ENCODE measurements at regions not wholly inside any gene's neighbourhood (a gene's known extent, or its start where the extent isn't known, plus 50 kb on each side); places are given as distances from the start of the nearest gene placed in this dataset.
"Not testable (repeated sequence)": the region's sequence is repeated elsewhere in the genome, so short reads cannot be mapped to it uniquely, and the experiment has no call there.

DNA sequence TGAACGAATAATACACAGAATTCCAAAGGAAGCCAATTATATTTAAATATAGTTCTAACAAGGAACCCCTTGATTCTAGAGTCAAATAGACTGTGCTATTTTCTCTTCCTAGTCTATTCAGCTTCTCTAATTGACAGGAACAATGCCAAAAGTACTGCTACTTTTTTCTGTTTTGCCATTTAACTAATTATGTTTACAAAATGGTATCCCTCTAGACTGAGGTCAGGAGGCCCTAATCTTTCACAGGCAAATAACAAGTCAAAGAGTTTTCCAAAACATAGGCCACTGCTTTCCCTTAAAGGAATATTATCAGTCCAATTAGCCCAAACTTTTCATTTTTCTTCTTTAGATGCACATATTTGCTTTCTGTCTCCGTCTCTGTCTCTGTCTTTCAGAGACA lies 539.3 kb downstream of the RFPL4B start:
- DNase-seq (ENCODE audit: insufficient read length, low spot score) (no peak), FAIRE-seq (no peak)
- no peak for TF ChIP-seq POLR2A (IDR thresholded peaks at IDR 0.05; ENCODE audit: low read depth, low read length)

- not testable (repeated sequence) for FAIRE-seq; DNase-seq (ENCODE audit: insufficient read length, low spot score)
Measured at GRCh38 chr6:112887424-112887823, 540.3 kb downstream of the RFPL4B start.

DNA sequence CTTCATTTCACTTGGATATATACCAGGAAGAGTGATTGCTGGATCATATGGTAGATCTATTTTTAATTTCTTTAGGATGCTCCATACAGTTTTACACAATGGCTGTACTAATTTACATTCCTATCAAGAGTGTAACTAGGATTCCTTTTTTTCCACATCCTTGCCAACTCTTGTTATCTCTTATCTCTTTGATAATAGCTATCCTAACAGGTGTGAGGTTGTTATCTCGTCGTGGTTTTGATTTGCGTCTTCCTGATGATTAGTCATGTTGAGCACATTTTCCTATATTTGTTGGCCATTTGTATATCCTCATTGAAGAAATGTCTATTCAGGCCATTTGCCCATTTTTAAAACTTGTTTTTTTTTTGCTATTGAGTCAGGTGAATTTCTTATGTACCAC lies 552.4 kb downstream of the RFPL4B start:
- DNase-seq (ENCODE audit: insufficient read length, low spot score), result no peak
- no peak for FAIRE-seq
- TF ChIP-seq POLR2A (IDR thresholded peaks at IDR 0.05; ENCODE audit: low read depth, low read length), result no peak

GRCh38 chr6:112903361-112903760 lies 556.2 kb downstream of the RFPL4B start:
- no peak for TF ChIP-seq POLR2A (IDR thresholded peaks at IDR 0.05; ENCODE audit: low read depth, low read length)
- FAIRE-seq (no peak), DNase-seq (ENCODE audit: insufficient read length, low spot score) (no peak)

- FAIRE-seq, result no peak
- DNase-seq (ENCODE audit: insufficient read length, low spot score), result no peak
- TF ChIP-seq POLR2A (IDR thresholded peaks at IDR 0.05; ENCODE audit: low read depth, low read length), result no peak
Measured at GRCh38 chr6:112906726-112907125, 559.6 kb downstream of the RFPL4B start.

DNA sequence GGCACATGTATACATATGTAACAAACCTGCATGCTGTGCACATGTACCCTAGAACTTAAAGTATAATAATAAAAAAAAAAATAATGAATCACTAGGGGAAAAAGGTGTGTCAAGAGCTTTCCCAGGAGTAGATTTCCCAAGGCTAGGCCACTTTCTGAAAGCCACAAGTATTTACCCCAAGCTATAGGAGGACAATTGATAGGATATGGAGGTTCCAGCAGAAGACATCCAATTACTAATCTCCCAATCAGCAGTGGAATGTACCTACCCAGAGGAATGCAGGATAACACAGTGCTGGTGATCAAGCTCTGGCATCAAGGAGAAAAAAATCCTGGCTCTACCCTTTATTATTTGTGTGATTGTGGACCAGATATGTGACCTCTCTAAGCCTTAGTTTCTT lies 562.7 kb downstream of the RFPL4B start:
- TF ChIP-seq POLR2A (IDR thresholded peaks at IDR 0.05; ENCODE audit: low read depth, low read length), result no peak
- FAIRE-seq (no peak), DNase-seq (ENCODE audit: insufficient read length, low spot score) (no peak)

DNA sequence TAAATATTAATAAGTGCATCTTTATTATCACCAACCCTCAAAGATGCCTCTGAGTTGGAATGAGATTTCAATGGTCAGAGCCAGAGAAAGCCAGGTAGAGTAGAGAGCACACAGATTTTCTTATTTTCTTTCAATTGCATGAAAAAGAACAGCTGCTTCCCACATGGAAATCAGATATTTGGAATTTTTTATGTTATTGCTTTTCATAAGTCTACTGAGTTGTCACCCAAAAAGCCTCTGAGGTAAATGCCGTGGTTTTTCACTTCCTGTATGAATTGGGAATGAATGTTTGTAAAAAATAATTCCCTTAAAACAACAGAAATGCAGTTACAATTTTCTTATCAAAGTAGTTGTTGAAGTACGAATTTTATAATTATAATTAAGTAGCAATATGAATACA lies 563.1 kb downstream of the RFPL4B start:
- DNase-seq (ENCODE audit: insufficient read length, low spot score) (no peak), FAIRE-seq (no peak)

DNA sequence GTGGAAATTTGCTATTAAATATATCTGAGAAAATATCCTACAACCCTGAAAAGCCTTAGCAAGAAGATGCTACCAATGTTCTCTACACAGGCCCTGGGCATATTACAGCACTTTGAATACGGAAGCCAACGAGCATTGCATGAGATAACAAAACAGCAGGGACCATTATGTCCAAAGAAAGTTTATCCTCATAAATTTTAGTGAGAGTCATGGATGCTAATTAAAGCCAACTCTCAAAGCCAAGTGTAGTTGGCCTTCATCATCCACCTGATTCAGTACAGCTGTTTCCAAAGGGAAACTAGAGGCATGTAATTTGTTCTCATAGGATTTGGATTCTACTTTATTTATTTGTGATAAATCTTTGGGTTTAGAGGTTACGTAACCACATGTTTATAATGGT lies 564.8 kb downstream of the RFPL4B start:
- no peak for DNase-seq (ENCODE audit: insufficient read length, low spot score)
- no peak for FAIRE-seq

More for the DNA sequence above, 563.1 kb downstream of the RFPL4B start:
- no peak for TF ChIP-seq POLR2A (IDR thresholded peaks at IDR 0.05; ENCODE audit: low read depth, low read length)

DNA sequence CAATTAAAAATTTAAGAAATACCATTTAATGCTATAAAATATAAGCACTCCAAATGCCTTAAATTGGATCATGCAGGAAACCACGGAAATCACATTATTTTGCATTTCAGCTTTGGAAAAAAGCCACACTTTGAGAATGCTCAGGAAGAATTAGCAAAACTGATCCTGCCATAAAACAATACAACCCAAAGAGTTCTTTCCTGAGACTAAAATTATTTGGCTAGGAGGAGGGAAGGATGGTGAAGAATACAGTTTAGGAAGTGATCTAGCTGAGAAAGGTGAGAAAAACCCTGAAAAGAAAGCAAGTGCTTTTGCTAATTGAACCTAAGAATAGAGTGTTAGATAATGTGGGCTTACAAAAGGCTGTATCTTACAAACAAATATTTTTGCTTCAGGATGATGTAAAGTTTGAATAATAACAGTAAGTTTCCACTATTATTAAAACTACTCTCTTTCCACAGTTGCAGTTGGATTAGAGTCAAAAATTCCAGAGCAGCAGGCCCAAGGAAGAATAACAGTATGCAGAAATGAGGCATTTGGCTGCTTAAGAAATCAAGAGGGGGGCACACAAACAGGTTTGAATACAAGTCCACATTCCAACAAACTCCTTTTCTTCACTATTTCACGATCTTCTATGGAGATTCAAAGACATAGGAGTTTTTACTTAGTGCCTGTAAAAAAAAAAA lies 565.4 kb downstream of the RFPL4B start:
- DNase-seq (ENCODE audit: insufficient read length, low spot score) (no peak), FAIRE-seq (no peak)
- TF ChIP-seq POLR2A (IDR thresholded peaks at IDR 0.05; ENCODE audit: low read depth, low read length), result no peak

More for the DNA sequence above, 564.8 kb downstream of the RFPL4B start:
- no peak for TF ChIP-seq POLR2A (IDR thresholded peaks at IDR 0.05; ENCODE audit: low read depth, low read length)

GRCh38 chr6:112919744-112920143 lies 572.6 kb downstream of the RFPL4B start:
- DNase-seq (ENCODE audit: insufficient read length, low spot score); FAIRE-seq: not testable (repeated sequence)

DNA sequence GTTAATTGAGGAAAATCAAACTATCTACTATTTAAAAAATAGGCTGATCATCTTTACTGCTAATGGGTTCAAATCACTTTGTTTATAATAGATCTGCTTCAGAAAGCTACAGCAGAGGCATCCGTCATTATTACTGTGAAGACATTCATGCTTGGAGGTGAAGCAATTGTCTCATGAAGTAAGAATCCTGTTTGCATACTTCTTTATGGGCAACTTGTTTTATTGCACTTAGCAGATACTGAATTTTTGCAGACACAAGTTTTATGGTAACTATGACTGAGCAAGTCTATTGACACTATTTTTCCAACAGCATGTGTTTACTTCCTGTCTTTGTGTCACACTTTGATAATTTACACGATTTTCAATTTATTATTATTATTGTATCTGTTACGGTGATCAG lies 573.9 kb downstream of the RFPL4B start:
- no peak for FAIRE-seq
- no peak for DNase-seq (ENCODE audit: insufficient read length, low spot score)
- no peak for TF ChIP-seq POLR2A (IDR thresholded peaks at IDR 0.05; ENCODE audit: low read depth, low read length)

GRCh38 chr6:112923940-112924587 lies 576.9 kb downstream of the RFPL4B start:
- TF ChIP-seq POLR2A (IDR thresholded peaks at IDR 0.05; ENCODE audit: low read depth, low read length), result no peak
- DNase-seq (ENCODE audit: insufficient read length, low spot score) (no peak), FAIRE-seq (no peak)

DNA sequence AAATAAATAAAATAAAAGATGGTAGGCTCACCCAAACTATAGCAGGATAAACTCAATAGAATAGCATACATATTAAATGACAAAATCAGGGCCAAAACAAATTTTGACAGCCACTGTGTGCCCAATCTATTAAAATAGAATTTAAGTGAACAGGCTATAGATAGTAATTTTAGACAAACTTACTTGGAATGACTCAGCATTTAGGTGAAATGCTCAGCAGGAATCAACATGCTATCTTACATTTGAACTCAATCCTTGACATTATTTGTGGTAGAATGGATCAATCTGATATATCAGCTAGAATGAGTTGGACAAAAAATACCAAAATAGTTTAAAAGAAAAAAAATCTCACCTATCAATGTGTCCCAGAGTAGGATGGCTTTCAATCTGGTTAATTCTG lies 578.6 kb downstream of the RFPL4B start:
- DNase-seq (ENCODE audit: insufficient read length, low spot score), result no peak
- no peak for FAIRE-seq
- TF ChIP-seq POLR2A (IDR thresholded peaks at IDR 0.05; ENCODE audit: low read depth, low read length), result no peak

DNA sequence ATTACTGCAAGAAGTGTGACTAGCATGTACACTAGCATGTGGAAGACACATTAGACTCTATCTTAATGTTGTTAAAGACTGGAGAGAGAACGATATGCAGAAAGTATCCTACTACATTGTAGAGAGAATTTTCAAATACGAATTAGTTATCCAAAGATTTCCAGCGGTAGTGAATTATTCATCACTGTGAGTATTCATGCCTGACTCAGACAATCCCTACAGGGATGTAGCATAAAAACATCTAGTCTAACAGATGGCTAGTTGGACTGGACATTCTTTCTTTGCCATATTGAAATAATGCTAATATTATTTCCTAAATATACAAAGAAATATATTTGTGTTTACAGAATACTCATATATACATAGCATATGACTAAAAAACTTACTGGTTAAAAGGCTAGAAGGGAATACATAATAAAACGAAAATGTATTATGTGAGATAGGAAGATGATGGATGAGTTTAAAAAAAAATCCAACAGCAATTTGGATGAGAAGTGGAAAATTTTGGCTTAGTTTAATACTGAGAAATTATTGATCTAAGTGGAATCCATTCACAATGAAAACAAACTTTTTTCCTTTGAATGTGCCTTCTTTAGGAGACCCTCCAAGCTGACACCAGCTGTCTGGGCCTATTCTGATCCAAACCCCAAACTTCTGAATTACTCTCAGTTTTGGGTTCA lies 580.7 kb downstream of the RFPL4B start:
- DNase-seq (ENCODE audit: insufficient read length, low spot score), result no peak
- no peak for TF ChIP-seq POLR2A (IDR thresholded peaks at IDR 0.05; ENCODE audit: low read depth, low read length)
- no peak for FAIRE-seq

DNA sequence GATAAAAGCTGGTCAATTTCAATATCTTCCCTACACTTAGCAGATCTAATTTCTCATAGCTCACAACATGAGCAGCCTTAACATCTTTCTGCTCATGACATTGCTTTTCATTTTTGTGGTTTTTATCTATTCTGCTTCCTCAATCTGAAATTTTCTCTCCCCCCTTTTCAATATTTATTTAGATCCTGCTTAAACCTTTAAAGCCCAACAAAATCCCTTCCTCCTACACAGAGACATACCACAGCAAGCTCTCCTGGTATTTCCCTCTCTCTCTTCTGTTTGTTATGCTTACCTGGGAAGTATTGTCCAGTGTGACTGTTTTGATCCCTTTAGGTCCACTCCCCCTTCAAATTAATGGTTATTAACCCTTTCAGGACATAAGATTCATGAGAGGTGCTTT lies 582.5 kb downstream of the RFPL4B start:
- no peak for FAIRE-seq

More for the DNA sequence above, 582.5 kb downstream of the RFPL4B start:
- no peak for TF ChIP-seq POLR2A (IDR thresholded peaks at IDR 0.05; ENCODE audit: low read depth, low read length)
- no peak for DNase-seq (ENCODE audit: insufficient read length, low spot score)
